ENCODE measurements at regions not wholly inside any gene's neighbourhood (a gene's known extent, or its start where the extent isn't known, plus 50 kb on each side); places are given as distances from the start of the nearest gene placed in this dataset.

GRCh38 chr4:126344472-126344871, 1029.7 kb downstream of the FAT4 start:
- BruUV-seq (replicated peaks), result no TSS peak
- Histone ChIP-seq H3K9me1 (replicated peaks; ENCODE audit: control insufficient read depth, extremely low read depth, insufficient read depth, low read length) (no peaks in the 10 kb centered on the region), H3K9ac (replicated peaks; ENCODE audit: extremely low read depth, insufficient read depth, low read length) (no peak overlapping the region), H2AFZ (ENCODE audit: low read depth, low read length) (no peak overlapping the region), H4K20me1 (replicated peaks; ENCODE audit: control insufficient read depth, extremely low read depth, insufficient read depth, low read length) (no peaks in the 10 kb centered on the region), H3K9me3 (replicated peaks; ENCODE audit: control insufficient read depth, insufficient read depth, low read length) (no peaks in the 10 kb centered on the region), H3K4me3 (replicated peaks in 1 of 3; ENCODE audit: insufficient read depth in 1 of 3, low read depth in 1 of 3, low read length in 3 of 3) (no peak overlapping the region), H3K4me1 (ENCODE audit: control insufficient read depth, extremely low read depth, insufficient read depth, low read length) (no peaks in the 10 kb centered on the region), H3K4me2 (ENCODE audit: insufficient read depth, low read length) (no peak overlapping the region), H3K79me2 (ENCODE audit: control insufficient read depth, insufficient read depth, low read length) (no peaks in the 10 kb centered on the region), H3K27ac (ENCODE audit: insufficient read depth, low read depth, low read length) (no peak overlapping the region), H3K27me3 (ENCODE audit: control insufficient read depth in 2 of 2, insufficient read depth in 2 of 2, low read length in 2 of 2) (no peaks in the 10 kb centered on the region), H3K36me3 (ENCODE audit: control insufficient read depth in 2 of 2, extremely low read depth in 1 of 2, insufficient read depth in 2 of 2, low read length in 2 of 2) (no peaks in the 10 kb centered on the region)
- ChIA-PET CTCF (no interaction called here), POLR2A (no interaction called here)
- TF ChIP-seq POLR2AphosphoS5 (IDR thresholded peaks at IDR 0.05; ENCODE audit: insufficient read depth, low read depth, low read length) (no peak), EZH2 (IDR thresholded peaks at IDR 0.05; ENCODE audit: borderline replicate concordance, low read depth, low read length, severe bottlenecking) (no peak), JUN (IDR thresholded peaks at IDR 0.05; ENCODE audit: borderline replicate concordance, insufficient read depth, insufficient read length, low read depth) (no peak), GATA2 (IDR thresholded peaks at IDR 0.05; ENCODE audit: insufficient read depth, insufficient read length, low read depth, low read length) (no peak), MYC (IDR thresholded peaks at IDR 0.05; ENCODE audit: low read depth, low read length) (no peak), FOS (IDR thresholded peaks at IDR 0.05; ENCODE audit: borderline replicate concordance, insufficient read depth, low read length) (no peak), CTCF (IDR thresholded peaks at IDR 0.05; ENCODE audit: extremely low read depth in 1 of 2, insufficient read depth in 1 of 2, low read depth in 1 of 2, low read length in 2 of 2) (no peak), POLR2A (IDR thresholded peaks at IDR 0.05; ENCODE audit: low read depth, low read length) (no peak), MAX (IDR thresholded peaks at IDR 0.05; ENCODE audit: insufficient read depth, insufficient read length) (no peak)
- DNase-seq (ENCODE audit: low read depth, low spot score) (no peak), FAIRE-seq (no peak)
- intact Hi-C loops (cut with micrococcal nuclease), result no loop called here
- dilution Hi-C loops (cut with MboI; ENCODE audit: extremely low pct_ligation_motif_present, low sequenced_read_pairs), result no loop called here
